A172 (cell line): ENCODE measurements at regions not wholly inside any gene's neighbourhood (a gene's known extent, or its start where the extent isn't known, plus 50 kb on each side); places are given as distances from the start of the nearest gene placed in this dataset.
"Not testable (repeated sequence)": the region's sequence is repeated elsewhere in the genome, so short reads cannot be mapped to it uniquely, and the experiment has no call there.

Experiments
- DNase-seq: peaks from one replicate; pipeline ENCODE4 v3.0.0-alpha.2; 2015; ENCODE audit warnings: low spot score

- DNase-seq, result no peak
Observed at GRCh38 chr3:5974630-5975322, 787.3 kb downstream of the EDEM1 start.

GRCh38 chr3:5977331-5977730, 789.8 kb downstream of the EDEM1 start:
- no peak for DNase-seq

DNA sequence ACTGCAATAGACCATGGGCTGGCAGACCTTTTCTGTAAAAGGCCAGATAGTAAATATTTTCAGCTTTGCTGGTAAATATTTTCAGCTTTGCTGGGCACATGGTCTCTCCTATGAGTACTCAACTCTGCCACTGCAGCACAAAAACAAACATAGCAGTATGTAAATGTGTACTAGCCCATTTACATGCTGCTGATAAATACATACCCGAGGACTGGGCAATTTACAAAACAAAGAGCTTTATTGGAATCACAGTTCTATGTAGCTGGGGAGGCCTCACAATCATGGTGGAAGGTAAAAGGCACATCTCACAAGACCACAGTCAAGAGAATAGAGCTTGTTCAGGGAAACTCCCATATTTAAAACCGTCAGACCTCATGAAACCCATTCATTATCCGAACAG, 793.0 kb downstream of the EDEM1 start:
- no peak for DNase-seq

- no peak for DNase-seq
Observed at GRCh38 chr3:5994651-5995050, 807.1 kb downstream of the EDEM1 start.

- DNase-seq, result no peak
Observed at GRCh38 chr3:6018456-6018855, 830.9 kb downstream of the EDEM1 start.

- DNase-seq, result no peak
Observed at GRCh38 chr3:6022621-6023020, 835.1 kb downstream of the EDEM1 start.

- DNase-seq, result no peak
Observed at GRCh38 chr3:6025032-6025431, 835.9 kb upstream of the GRM7 start.

DNA sequence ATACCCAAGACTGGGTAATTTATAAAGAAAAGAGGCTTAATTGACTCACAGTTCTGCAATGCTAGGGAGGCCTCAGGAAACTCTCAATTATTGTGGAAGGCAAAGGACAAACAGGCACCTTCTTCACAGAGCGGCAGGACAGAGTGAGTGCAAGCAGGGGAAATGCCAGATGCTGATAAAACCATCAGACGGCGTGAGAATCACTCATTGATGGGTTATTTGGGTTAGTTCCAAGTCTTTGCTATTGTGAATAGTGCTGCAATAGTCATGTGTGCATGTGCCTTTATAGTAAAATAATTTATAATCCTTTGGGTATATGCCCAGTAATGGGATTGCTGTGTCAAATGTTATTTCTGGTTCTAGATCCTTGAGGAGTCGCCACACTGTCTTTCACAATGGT, 830.3 kb upstream of the GRM7 start:
- DNase-seq, result not testable (repeated sequence)

GRCh38 chr3:6035626-6036025, 825.3 kb upstream of the GRM7 start:
- DNase-seq, result no peak

- no peak for DNase-seq
Observed at GRCh38 chr3:6039971-6040370, 820.9 kb upstream of the GRM7 start.

GRCh38 chr3:6041894-6042293, 819.0 kb upstream of the GRM7 start:
- DNase-seq, result no peak

DNA sequence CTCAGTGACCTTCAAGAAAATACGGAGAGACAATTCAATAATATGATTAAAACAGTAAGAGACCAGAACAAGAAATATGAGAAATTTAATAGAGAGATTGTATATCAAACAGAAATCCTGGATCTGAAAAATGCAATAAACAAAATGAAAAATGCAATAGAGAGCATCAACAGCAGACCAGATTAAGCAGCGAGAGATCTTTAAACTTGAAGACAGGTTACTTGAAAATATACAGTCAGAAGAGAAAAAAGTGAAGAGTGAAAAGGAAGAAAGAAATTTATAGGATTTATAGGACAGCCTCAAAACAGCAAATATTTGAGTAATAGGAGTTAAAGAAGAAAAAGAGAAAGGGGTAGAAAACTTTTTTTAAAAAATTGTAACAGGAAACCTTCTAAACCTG, 813.9 kb upstream of the GRM7 start:
- DNase-seq, result no peak

DNA sequence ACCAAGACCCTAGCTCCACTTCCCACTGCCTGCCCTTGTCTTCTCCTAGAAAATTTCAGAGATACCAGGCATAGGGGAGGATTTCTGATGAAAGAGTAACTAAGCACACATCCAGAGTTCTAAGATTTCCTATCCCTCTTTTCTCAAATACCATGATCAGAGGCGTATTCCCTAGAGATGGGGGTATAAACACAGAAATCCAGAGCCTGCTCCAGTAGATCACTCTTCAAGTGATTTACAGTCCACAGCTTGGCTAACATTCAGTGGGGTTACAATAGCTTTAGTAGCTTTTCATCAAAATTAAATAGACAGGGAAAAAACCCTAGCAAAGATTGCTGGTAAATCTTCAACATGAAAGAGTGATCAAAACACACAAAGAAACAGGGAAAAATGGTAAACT, 800.7 kb upstream of the GRM7 start:
- DNase-seq, result no peak

GRCh38 chr3:6062261-6063187, 798.4 kb upstream of the GRM7 start:
- DNase-seq, result no peak

DNA sequence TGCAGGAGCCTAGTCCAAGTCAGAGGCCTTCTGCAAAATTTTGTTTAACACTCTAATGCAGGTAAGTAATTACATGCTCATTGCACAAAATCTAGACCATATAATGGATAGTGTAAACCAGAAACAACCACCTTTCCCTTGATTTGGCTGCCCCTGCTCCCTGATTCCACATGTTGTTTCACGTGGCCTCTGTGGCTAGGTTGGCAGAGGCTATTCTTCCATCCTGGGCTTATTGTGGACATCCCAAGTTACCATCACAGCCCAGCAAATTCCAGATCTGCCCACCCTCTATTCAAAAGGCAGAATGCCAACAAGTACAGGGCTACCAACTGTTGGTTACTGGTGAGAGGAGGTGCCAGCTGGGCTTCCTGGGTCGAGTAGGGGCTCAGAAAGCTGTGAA, 794.5 kb upstream of the GRM7 start:
- no peak for DNase-seq

- DNase-seq, result not testable (repeated sequence)
Observed at GRCh38 chr3:6066868-6067578, 793.9 kb upstream of the GRM7 start.

DNA sequence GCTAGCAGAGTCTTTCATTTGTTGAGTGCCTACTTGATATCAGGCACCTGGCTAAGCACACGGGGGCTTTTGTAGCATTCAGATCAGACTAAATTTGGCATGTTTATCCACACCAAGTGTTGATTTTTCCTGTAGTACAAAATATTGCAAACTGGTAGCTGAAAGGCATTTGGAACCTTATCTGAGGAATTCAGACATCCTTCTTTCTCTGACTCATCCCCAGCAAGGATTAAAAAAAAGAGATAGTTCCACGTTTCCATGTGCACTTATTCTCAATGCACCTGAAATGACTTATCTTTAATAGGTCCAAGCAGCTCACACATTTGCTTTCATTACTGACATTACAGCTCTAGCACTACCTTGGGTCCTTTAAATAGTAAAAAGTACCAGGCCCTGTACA, 786.0 kb upstream of the GRM7 start:
- DNase-seq, result no peak

- DNase-seq, result no peak
Observed at GRCh38 chr3:6078436-6078835, 782.5 kb upstream of the GRM7 start.

DNA sequence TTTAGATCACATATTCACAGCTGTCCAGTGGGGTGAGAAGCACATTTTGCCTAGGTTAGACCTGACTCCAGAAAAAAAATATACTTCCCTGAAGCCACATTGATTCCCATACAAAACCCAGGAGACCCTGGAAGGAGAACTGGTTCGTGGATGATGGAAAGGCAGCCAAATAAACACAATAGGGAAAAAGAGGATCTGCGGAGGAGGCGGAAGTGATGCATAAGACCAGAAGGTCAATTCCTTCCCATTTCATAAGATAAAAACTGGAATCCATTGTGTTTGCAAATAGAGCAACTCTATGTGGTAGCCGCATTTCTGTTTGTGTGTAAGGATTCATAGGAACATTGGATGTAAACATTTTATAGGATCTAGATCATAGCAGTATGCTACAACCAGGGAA, 781.9 kb upstream of the GRM7 start:
- no peak for DNase-seq

GRCh38 chr3:6079561-6080179, 781.2 kb upstream of the GRM7 start:
- no peak for DNase-seq

GRCh38 chr3:6088433-6088832, 772.5 kb upstream of the GRM7 start:
- DNase-seq, result no peak

DNA sequence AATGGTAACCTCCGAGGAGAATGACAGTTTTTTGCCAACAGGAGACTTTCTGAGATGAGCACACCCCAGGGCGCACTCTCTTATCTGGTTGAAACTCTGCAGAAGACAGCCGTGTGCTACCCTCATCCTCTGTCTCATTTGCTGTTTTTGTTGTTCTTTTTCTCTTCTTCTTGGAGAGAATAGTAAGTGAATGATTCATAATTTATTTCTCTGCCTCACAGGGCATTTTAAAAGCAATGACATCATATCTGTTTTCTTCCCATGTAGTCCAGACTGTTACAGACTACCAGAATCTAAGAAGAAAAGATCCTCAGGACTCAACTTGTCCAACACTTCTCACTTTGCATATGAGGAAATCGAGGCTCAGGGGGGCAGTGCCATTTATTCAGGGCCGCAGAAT, 771.1 kb upstream of the GRM7 start:
- no peak for DNase-seq
